WTC11 (cell line): ENCODE measurements at regions not wholly inside any gene's neighbourhood (a gene's known extent, or its start where the extent isn't known, plus 50 kb on each side); places are given as distances from the start of the nearest gene placed in this dataset.

Source experiments
- AFF4 ChIP-seq: sonication (generic); formaldehyde crosslinking; IDR thresholded peaks from 2 replicates; pipeline ENCODE4 v1.8.1; 2023; ENCODE audit warnings: mild to moderate bottlenecking, missing genetic modification reagents, borderline replicate concordance
- ARID4B ChIP-seq: sonication (generic); formaldehyde crosslinking; IDR thresholded peaks from 2 replicates; pipeline ENCODE4 v1.8.0; 2023; ENCODE audit warnings: missing genetic modification reagents, mild to moderate bottlenecking, borderline replicate concordance
- ATF3 ChIP-seq: sonication (generic); formaldehyde crosslinking; conservative IDR thresholded peaks from 2 replicates; pipeline ENCODE4 v1.8.1; 2022; ENCODE audit warnings: mild to moderate bottlenecking, missing genetic modification reagents
- CTCF ChIP-seq: fragments of 200-600 bp; IDR thresholded peaks from 2 replicates; pipeline ENCODE4 v1.8.0; 2022; ENCODE audit warnings: antibody characterized with exemption
- FOXJ3 ChIP-seq: sonication (generic); formaldehyde crosslinking; IDR thresholded peaks from 2 replicates; pipeline ENCODE4 v1.9.0; 2021; ENCODE audit warnings: missing genetic modification reagents, mild to moderate bottlenecking, borderline replicate concordance
- MAX ChIP-seq: sonication (generic); formaldehyde crosslinking; IDR thresholded peaks from 2 replicates; pipeline ENCODE4 v1.8.0; 2022; ENCODE audit warnings: mild to moderate bottlenecking, missing genetic modification reagents
- NR1H2 ChIP-seq: sonication (generic); formaldehyde crosslinking; IDR thresholded peaks from 2 replicates; pipeline ENCODE4 v1.9.0; 2021; ENCODE audit warnings: mild to moderate bottlenecking, moderate library complexity, missing genetic modification reagents
- NR2C2 ChIP-seq: sonication (generic); formaldehyde crosslinking; IDR thresholded peaks from 2 replicates; pipeline ENCODE4 v1.8.0; 2022; ENCODE audit warnings: mild to moderate bottlenecking, missing genetic modification reagents
- TEAD4 ChIP-seq: sonication (generic); formaldehyde crosslinking; IDR thresholded peaks from 2 replicates; pipeline ENCODE4 v1.8.0; 2022; ENCODE audit warnings: mild to moderate bottlenecking, missing genetic modification reagents
- USF1 ChIP-seq: sonication (generic); formaldehyde crosslinking; IDR thresholded peaks from 2 replicates; pipeline ENCODE4 v1.8.0; 2022; ENCODE audit warnings: mild to moderate bottlenecking, missing genetic modification reagents

- TF ChIP-seq CTCF, result no peak
- TF ChIP-seq NR1H2 (CRISPR knock-in tag), result no peak
- TF ChIP-seq TEAD4, result no peak
- TF ChIP-seq MAX (CRISPR knock-in tag), result no peak
- TF ChIP-seq USF1 (CRISPR knock-in tag), result no peak
- no peak for TF ChIP-seq AFF4 (CRISPR knock-in tag)
- TF ChIP-seq ATF3, result no peak
- no peak for TF ChIP-seq ARID4B (CRISPR knock-in tag)
- TF ChIP-seq NR2C2 (CRISPR knock-in tag), result no peak
- TF ChIP-seq FOXJ3 (CRISPR knock-in tag), result no peak
Measured at GRCh38 chrX:149074398-149074797, 430.7 kb downstream of the IDS start.
